Choroid plexus epithelial cell (primary cell): ENCODE measurements at regions not wholly inside any gene's neighbourhood (a gene's known extent, or its start where the extent isn't known, plus 50 kb on each side); places are given as distances from the start of the nearest gene placed in this dataset.

Experiments used
- DNase-seq: peaks from one replicate; pipeline ENCODE4 v3.0.0-alpha.2; 2010; ENCODE audit warnings: low read depth
- H3K4me3 ChIP-seq: 2 replicates; pipeline ENCODE4 v1.5.1; 2011; ENCODE audit warnings: low read depth, mild to moderate bottlenecking, control low read depth, low read length, moderate library complexity
- CTCF ChIP-seq: conservative IDR thresholded peaks from 2 replicates; pipeline ENCODE4 v1.5.1; 2011; ENCODE audit warnings: low read depth, mild to moderate bottlenecking, control low read depth, inconsistent platforms, low read length, moderate library complexity

GRCh38 chr9:104980039-104980654 lies 52.2 kb upstream of the ABCA1 start:
- DNase-seq = no peak
- no peak for TF ChIP-seq CTCF

GRCh38 chr9:104981543-104982129 lies 53.7 kb upstream of the ABCA1 start:
- no peak for DNase-seq
- no peak overlapping the region for H3K4me3 ChIP-seq
- TF ChIP-seq CTCF = no peak

More at GRCh38 chr9:104980039-104980654, 52.2 kb upstream of the ABCA1 start:
- no peak overlapping the region for H3K4me3 ChIP-seq

DNA sequence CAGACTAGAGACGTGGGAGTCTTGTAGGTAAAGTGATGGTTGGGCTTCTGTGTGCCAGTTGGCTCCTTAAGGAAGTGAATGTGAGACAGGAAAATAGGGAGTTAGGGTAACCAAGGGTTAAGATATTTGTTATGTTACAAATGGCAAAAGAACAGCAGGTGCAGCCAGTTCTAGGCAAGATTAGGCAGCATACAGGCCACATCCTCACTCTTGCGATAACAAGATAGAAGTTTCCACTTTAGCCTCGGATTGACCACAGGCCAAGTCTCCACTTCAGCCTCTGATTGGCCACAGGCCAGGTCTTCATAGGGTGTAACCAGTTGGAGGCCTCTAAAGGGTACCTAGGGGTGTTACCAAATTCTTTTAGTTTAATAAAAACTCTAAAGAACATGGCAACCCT lies 54.6 kb upstream of the ABCA1 start:
- no peak for DNase-seq

DNA sequence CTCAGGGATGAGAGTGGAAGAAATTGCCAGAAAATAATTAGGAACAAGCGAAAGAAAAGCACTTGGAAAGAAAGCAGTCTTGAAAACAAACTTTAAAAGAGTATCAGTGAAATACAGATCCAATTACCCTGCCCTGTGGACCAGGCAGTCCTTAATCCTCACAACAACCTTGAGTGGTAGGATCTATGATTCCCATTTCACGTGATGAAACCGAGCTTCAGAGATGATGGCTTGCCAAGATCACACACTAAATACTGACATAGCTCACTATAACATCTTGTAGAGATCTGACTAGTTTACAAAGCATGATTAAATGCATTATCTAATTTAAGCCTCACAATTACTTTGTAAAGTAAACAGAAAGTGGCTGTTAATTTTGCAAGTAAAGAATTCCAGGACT lies 55.5 kb upstream of the ABCA1 start:
- no peak for TF ChIP-seq CTCF
- no peak for DNase-seq
- H3K4me3 ChIP-seq = no peak overlapping the region

More for the DNA sequence above, 54.6 kb upstream of the ABCA1 start:
- no peak for TF ChIP-seq CTCF
- H3K4me3 ChIP-seq = no peak overlapping the region

- no peak for DNase-seq
- TF ChIP-seq CTCF = no peak
These were observed 56.2 kb upstream of the ABCA1 start for GRCh38 chr9:104984121-104984520.

GRCh38 chr9:104984542-104984941 lies 56.6 kb upstream of the ABCA1 start:
- no peak for TF ChIP-seq CTCF
- no peak overlapping the region for H3K4me3 ChIP-seq
- DNase-seq = no peak

More at GRCh38 chr9:104984121-104984520, 56.2 kb upstream of the ABCA1 start:
- no peak overlapping the region for H3K4me3 ChIP-seq

- DNase-seq = no peak
- TF ChIP-seq CTCF = no peak
- H3K4me3 ChIP-seq = no peak overlapping the region
These were observed 57.0 kb upstream of the ABCA1 start for GRCh38 chr9:104984948-104985347.
